ENCODE measurements at regions not wholly inside any gene's neighbourhood (a gene's known extent, or its start where the extent isn't known, plus 50 kb on each side); places are given as distances from the start of the nearest gene placed in this dataset.

DNA sequence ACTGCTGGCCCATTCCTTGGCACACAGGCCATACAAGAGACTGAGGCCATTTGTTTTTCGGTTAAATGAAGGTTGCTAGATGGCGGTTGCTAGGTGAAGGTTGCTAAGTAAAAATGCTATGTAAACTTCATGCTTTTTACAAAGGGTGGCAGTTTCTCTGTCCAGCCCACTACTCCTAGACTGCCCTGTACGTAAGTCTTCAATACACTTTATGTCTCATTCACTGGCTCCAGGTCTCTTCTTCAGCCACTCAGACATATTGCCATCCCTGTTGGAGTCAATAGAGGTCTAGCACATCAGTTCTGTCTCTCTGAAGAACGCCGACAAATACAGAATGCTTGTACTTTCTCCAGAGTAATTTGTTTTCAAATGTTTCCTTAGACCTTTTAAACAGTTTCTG lies 370.9 kb upstream of the RND3 start:
- TF ChIP-seq, protein P1, sequence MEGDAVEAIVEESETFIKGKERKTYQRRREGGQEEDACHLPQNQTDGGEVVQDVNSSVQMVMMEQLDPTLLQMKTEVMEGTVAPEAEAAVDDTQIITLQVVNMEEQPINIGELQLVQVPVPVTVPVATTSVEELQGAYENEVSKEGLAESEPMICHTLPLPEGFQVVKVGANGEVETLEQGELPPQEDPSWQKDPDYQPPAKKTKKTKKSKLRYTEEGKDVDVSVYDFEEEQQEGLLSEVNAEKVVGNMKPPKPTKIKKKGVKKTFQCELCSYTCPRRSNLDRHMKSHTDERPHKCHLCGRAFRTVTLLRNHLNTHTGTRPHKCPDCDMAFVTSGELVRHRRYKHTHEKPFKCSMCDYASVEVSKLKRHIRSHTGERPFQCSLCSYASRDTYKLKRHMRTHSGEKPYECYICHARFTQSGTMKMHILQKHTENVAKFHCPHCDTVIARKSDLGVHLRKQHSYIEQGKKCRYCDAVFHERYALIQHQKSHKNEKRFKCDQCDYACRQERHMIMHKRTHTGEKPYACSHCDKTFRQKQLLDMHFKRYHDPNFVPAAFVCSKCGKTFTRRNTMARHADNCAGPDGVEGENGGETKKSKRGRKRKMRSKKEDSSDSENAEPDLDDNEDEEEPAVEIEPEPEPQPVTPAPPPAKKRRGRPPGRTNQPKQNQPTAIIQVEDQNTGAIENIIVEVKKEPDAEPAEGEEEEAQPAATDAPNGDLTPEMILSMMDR (IDR thresholded peaks at IDR 0.05; ENCODE audit: low read depth, low read length) = no peak
- no peak for TF ChIP-seq EZH2phosphoT487 (IDR thresholded peaks at IDR 0.05; ENCODE audit: low read depth)

Measured in OCI-LY3 (cell line).